ENCODE measurements at regions not wholly inside any gene's neighbourhood (a gene's known extent, or its start where the extent isn't known, plus 50 kb on each side); places are given as distances from the start of the nearest gene placed in this dataset.

DNA sequence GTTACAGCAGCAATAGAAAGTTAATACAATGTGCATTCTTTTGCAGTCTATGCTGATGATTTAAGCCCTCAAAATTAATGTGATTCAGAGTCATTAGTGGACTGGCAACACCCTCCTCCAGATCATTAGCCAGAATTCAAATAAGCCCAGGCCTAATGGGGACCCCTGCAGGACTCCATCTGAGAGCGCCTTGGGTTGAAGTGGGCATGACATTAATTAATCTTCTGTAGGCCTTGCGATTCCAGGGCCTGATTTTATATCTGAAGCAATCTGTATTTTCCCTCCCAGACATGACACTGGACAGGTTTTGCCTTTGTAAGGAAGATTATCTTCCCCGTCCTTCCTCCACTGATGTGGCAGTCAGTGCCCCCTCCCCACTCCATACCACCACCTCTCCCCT lies 442.9 kb downstream of the FOXO1 start:
- TF ChIP-seq, protein P1, sequence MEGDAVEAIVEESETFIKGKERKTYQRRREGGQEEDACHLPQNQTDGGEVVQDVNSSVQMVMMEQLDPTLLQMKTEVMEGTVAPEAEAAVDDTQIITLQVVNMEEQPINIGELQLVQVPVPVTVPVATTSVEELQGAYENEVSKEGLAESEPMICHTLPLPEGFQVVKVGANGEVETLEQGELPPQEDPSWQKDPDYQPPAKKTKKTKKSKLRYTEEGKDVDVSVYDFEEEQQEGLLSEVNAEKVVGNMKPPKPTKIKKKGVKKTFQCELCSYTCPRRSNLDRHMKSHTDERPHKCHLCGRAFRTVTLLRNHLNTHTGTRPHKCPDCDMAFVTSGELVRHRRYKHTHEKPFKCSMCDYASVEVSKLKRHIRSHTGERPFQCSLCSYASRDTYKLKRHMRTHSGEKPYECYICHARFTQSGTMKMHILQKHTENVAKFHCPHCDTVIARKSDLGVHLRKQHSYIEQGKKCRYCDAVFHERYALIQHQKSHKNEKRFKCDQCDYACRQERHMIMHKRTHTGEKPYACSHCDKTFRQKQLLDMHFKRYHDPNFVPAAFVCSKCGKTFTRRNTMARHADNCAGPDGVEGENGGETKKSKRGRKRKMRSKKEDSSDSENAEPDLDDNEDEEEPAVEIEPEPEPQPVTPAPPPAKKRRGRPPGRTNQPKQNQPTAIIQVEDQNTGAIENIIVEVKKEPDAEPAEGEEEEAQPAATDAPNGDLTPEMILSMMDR (IDR thresholded peaks at IDR 0.05): no peak
- TF ChIP-seq, protein P2, sequence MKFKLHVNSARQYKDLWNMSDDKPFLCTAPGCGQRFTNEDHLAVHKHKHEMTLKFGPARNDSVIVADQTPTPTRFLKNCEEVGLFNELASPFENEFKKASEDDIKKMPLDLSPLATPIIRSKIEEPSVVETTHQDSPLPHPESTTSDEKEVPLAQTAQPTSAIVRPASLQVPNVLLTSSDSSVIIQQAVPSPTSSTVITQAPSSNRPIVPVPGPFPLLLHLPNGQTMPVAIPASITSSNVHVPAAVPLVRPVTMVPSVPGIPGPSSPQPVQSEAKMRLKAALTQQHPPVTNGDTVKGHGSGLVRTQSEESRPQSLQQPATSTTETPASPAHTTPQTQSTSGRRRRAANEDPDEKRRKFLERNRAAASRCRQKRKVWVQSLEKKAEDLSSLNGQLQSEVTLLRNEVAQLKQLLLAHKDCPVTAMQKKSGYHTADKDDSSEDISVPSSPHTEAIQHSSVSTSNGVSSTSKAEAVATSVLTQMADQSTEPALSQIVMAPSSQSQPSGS (CRISPR knock-in tag; IDR thresholded peaks at IDR 0.05; ENCODE audit: borderline replicate concordance, low read depth): no peak
- TF ChIP-seq, protein P3, sequence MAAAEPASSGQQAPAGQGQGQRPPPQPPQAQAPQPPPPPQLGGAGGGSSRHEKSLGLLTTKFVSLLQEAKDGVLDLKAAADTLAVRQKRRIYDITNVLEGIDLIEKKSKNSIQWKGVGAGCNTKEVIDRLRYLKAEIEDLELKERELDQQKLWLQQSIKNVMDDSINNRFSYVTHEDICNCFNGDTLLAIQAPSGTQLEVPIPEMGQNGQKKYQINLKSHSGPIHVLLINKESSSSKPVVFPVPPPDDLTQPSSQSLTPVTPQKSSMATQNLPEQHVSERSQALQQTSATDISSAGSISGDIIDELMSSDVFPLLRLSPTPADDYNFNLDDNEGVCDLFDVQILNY (CRISPR knock-in tag; IDR thresholded peaks at IDR 0.05): no peak
- TF ChIP-seq, protein P4, sequence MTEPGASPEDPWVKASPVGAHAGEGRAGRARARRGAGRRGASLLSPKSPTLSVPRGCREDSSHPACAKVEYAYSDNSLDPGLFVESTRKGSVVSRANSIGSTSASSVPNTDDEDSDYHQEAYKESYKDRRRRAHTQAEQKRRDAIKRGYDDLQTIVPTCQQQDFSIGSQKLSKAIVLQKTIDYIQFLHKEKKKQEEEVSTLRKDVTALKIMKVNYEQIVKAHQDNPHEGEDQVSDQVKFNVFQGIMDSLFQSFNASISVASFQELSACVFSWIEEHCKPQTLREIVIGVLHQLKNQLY (CRISPR knock-in tag; IDR thresholded peaks at IDR 0.05): no peak
- TF ChIP-seq, protein P5, sequence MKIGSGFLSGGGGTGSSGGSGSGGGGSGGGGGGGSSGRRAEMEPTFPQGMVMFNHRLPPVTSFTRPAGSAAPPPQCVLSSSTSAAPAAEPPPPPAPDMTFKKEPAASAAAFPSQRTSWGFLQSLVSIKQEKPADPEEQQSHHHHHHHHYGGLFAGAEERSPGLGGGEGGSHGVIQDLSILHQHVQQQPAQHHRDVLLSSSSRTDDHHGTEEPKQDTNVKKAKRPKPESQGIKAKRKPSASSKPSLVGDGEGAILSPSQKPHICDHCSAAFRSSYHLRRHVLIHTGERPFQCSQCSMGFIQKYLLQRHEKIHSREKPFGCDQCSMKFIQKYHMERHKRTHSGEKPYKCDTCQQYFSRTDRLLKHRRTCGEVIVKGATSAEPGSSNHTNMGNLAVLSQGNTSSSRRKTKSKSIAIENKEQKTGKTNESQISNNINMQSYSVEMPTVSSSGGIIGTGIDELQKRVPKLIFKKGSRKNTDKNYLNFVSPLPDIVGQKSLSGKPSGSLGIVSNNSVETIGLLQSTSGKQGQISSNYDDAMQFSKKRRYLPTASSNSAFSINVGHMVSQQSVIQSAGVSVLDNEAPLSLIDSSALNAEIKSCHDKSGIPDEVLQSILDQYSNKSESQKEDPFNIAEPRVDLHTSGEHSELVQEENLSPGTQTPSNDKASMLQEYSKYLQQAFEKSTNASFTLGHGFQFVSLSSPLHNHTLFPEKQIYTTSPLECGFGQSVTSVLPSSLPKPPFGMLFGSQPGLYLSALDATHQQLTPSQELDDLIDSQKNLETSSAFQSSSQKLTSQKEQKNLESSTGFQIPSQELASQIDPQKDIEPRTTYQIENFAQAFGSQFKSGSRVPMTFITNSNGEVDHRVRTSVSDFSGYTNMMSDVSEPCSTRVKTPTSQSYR (CRISPR knock-in tag; IDR thresholded peaks at IDR 0.05): no peak
- TF ChIP-seq NFYB (CRISPR knock-in tag; conservative IDR thresholded peaks at IDR 0.05; ENCODE audit: low read depth) (no peak), GABPB1 (CRISPR knock-in tag; IDR thresholded peaks at IDR 0.05) (no peak)
- TF ChIP-seq, protein P6, sequence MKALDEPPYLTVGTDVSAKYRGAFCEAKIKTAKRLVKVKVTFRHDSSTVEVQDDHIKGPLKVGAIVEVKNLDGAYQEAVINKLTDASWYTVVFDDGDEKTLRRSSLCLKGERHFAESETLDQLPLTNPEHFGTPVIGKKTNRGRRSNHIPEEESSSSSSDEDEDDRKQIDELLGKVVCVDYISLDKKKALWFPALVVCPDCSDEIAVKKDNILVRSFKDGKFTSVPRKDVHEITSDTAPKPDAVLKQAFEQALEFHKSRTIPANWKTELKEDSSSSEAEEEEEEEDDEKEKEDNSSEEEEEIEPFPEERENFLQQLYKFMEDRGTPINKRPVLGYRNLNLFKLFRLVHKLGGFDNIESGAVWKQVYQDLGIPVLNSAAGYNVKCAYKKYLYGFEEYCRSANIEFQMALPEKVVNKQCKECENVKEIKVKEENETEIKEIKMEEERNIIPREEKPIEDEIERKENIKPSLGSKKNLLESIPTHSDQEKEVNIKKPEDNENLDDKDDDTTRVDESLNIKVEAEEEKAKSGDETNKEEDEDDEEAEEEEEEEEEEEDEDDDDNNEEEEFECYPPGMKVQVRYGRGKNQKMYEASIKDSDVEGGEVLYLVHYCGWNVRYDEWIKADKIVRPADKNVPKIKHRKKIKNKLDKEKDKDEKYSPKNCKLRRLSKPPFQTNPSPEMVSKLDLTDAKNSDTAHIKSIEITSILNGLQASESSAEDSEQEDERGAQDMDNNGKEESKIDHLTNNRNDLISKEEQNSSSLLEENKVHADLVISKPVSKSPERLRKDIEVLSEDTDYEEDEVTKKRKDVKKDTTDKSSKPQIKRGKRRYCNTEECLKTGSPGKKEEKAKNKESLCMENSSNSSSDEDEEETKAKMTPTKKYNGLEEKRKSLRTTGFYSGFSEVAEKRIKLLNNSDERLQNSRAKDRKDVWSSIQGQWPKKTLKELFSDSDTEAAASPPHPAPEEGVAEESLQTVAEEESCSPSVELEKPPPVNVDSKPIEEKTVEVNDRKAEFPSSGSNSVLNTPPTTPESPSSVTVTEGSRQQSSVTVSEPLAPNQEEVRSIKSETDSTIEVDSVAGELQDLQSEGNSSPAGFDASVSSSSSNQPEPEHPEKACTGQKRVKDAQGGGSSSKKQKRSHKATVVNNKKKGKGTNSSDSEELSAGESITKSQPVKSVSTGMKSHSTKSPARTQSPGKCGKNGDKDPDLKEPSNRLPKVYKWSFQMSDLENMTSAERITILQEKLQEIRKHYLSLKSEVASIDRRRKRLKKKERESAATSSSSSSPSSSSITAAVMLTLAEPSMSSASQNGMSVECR (CRISPR knock-in tag; IDR thresholded peaks at IDR 0.05; ENCODE audit: borderline replicate concordance): no peak
